Left ventricle myocardium inferior (tissue), 1 donor: ENCODE measurements at regions not wholly inside any gene's neighbourhood (a gene's known extent, or its start where the extent isn't known, plus 50 kb on each side); places are given as distances from the start of the nearest gene placed in this dataset.

ENCODE experiments used
- DNase-seq: peaks from one replicate; pipeline ENCODE4 v3.0.0-alpha.2; 2020
- H3K27ac ChIP-seq: fragments of 200-600 bp; replicated peaks from 2 replicates; pipeline ENCODE4 v1.8.0; 2021
- H3K27me3 ChIP-seq: fragments of 200-600 bp; 2 replicates; pipeline ENCODE4 v1.8.0; 2021; ENCODE audit warnings: low read depth
- H3K36me3 ChIP-seq: fragments of 200-600 bp; 2 replicates; pipeline ENCODE4 v1.8.0; 2021
- H3K4me1 ChIP-seq: fragments of 200-600 bp; 2 replicates; pipeline ENCODE4 v1.8.0; 2021
- H3K4me3 ChIP-seq: fragments of 200-600 bp; 2 replicates; pipeline ENCODE4 v1.8.0; 2021; ENCODE audit warnings: mild to moderate bottlenecking, moderate library complexity
- H3K9me3 ChIP-seq: fragments of 200-600 bp; replicated peaks from 2 replicates; pipeline ENCODE4 v1.8.0; 2021
- intact Hi-C: fragments of 100-400 bp; cut with micrococcal nuclease; formaldehyde crosslinking; loops from one replicate; pipeline ENCODE4 v1.11.0; 2022
- TF ChIP-seq, protein P1 (sequence below): fragments of 200-600 bp; IDR thresholded peaks from 2 replicates; pipeline ENCODE4 v1.8.0; 2021; ENCODE audit warnings: antibody characterized with exemption, mild to moderate bottlenecking, borderline replicate concordance
- donor health status: DM: no; HTN: yes; CAD: no; lungs with severe emphysema.

DNA sequence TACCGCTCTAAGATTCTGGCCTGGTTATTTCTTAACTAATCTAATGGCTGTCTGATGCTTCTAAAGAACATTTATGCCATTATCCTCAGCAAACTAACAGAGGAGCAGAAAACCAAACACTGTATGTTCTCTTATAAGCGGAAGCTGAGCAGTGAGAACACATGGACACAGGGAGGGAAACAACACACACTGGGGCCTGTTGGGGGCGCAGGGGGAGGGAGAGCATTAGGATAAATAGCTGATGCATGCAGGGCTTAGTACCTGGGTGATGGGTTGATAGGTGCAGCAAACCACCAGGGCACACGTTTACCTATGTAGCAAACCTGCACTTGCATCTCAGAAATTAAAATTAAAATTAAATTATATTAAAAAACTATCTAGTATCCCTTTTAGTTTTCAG, 853.5 kb downstream of the GATA3 start:
- Histone ChIP-seq H3K9me3 (no peaks in the 10 kb centered on the region), H3K4me3 (no peak overlapping the region), H3K27ac (no peak overlapping the region), H3K27me3 (no peaks in the 10 kb centered on the region), H3K36me3 (no peaks in the 10 kb centered on the region), H3K4me1 (no peaks in the 10 kb centered on the region)
- no peak for DNase-seq
- TF ChIP-seq, protein P1, sequence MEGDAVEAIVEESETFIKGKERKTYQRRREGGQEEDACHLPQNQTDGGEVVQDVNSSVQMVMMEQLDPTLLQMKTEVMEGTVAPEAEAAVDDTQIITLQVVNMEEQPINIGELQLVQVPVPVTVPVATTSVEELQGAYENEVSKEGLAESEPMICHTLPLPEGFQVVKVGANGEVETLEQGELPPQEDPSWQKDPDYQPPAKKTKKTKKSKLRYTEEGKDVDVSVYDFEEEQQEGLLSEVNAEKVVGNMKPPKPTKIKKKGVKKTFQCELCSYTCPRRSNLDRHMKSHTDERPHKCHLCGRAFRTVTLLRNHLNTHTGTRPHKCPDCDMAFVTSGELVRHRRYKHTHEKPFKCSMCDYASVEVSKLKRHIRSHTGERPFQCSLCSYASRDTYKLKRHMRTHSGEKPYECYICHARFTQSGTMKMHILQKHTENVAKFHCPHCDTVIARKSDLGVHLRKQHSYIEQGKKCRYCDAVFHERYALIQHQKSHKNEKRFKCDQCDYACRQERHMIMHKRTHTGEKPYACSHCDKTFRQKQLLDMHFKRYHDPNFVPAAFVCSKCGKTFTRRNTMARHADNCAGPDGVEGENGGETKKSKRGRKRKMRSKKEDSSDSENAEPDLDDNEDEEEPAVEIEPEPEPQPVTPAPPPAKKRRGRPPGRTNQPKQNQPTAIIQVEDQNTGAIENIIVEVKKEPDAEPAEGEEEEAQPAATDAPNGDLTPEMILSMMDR = no peak
- intact Hi-C loops = no loop called here

DNA sequence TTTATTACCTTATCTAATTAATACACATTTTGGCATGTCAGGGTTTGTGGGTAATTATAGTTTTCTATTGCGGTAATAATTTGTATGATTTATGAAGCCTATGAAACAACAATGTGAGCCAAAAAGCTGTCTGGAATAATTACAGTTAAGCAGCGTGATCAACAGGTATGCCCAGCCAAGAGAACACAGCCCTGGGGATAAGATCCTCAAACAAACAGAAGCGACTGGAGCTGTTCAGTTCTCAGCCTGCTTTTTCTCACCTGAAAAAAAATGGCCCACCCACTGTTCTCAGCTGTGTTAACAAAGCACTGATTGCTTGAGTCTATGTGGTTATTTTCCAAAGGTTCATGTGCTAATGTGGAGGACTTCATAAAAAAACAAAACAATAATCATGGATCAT, 855.8 kb downstream of the GATA3 start:
- TF ChIP-seq, protein P1 = no peak
- no peaks in the 10 kb centered on the region for H3K9me3 ChIP-seq
- no peak overlapping the region for H3K4me3 ChIP-seq
- no peaks in the 10 kb centered on the region for H3K36me3 ChIP-seq
- intact Hi-C loops = no loop called here
- no peak for DNase-seq
- H3K27ac ChIP-seq = no peak overlapping the region
- H3K27me3 ChIP-seq = no peaks in the 10 kb centered on the region
- no peaks in the 10 kb centered on the region for H3K4me1 ChIP-seq

DNA sequence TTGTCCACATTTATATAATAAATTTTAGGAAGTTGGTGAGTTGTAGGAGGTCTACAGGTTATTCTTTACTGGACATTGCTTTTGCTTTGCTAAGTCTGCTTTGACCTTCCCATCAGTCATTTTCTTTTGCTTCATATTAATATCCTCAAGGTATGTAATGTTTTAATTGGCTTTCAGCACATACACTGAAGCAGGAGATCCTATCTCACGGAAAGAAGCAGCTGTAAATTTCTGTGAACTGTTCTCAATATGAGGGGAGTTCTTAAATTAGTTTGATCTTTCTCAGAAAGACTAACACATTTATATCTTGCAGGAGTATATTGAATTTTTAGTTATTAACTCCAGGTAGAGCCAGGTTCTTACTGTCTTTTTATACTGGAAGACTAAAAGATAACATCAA, 856.5 kb downstream of the GATA3 start:
- TF ChIP-seq, protein P1 = no peak
- no peak overlapping the region for H3K4me3 ChIP-seq
- no peaks in the 10 kb centered on the region for H3K4me1 ChIP-seq
- H3K9me3 ChIP-seq = no peaks in the 10 kb centered on the region
- H3K27ac ChIP-seq = no peak overlapping the region
- DNase-seq = no peak
- intact Hi-C loops = no loop called here
- no peaks in the 10 kb centered on the region for H3K36me3 ChIP-seq
- no peaks in the 10 kb centered on the region for H3K27me3 ChIP-seq

DNA sequence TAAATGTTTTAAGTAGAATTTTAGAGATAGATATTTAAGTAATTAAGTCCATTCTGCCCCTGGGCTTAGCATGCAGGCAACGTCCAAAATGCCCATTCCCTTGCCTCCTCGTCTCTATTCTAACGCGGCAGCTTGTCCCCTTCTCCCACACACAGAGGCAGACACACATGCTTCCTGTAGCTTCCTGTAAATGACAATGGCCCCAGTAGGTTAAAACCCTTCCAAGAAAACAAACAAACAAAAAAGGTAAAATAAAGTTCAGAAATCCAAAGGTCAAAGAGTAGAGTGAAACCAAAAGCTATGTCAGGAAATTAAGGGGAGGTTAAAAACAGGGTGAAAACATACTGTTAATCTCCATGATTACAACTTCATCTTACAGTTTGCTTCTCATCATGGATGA, 857.6 kb downstream of the GATA3 start:
- intact Hi-C loops = no loop called here
- no peaks in the 10 kb centered on the region for H3K27me3 ChIP-seq
- DNase-seq = no peak
- TF ChIP-seq, protein P1 = no peak
- no peaks in the 10 kb centered on the region for H3K9me3 ChIP-seq
- H3K27ac ChIP-seq = no peak overlapping the region
- no peaks in the 10 kb centered on the region for H3K4me1 ChIP-seq
- no peaks in the 10 kb centered on the region for H3K36me3 ChIP-seq
- H3K4me3 ChIP-seq = no peak overlapping the region

DNA sequence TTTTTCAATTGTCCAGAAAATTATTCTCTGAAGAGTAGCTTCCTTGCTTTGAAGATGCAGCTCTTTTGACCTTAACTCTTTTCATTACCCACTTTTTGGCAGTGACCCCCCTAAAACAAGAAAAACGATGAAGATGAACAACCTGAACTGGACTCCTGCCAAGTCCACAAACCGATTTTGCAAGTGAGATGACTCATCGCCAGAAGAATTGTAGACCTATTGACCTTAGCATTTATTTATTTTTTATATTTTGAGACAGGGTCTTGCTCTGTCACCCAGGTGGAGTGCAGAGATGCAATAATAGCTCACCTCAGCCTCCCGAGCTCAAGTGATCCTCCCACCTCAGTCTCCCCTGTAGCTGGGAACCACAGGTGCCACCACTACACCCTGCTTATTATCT, 859.2 kb downstream of the GATA3 start:
- intact Hi-C loops = no loop called here
- Histone ChIP-seq H3K4me1 (no peaks in the 10 kb centered on the region), H3K36me3 (no peaks in the 10 kb centered on the region), H3K9me3 (no peaks in the 10 kb centered on the region), H3K27ac (no peak overlapping the region), H3K4me3 (no peak overlapping the region), H3K27me3 (no peaks in the 10 kb centered on the region)
- no peak for DNase-seq
- TF ChIP-seq, protein P1 = no peak

DNA sequence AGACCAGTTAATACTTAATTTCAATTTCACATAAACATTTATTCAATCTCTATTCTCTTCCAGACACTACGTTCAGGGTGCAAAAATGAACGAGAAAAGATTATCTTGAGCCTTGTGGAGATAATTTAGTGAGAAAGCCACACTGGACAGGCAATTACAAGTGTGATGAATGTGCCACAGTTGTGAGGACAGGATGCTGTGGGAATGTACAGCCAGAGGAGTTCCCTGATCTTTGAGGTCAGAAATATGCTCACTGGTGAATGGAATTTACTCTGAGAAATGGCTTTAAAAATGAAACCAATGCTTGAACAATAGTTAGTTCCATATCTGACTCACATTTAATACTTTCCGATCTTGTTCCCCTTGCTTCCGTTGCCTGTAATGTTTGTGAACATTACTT, 864.8 kb downstream of the GATA3 start:
- H3K27ac ChIP-seq = no peak overlapping the region
- TF ChIP-seq, protein P1 = no peak
- no peaks in the 10 kb centered on the region for H3K4me1 ChIP-seq
- intact Hi-C loops = no loop called here
- no peak for DNase-seq
- no peaks in the 10 kb centered on the region for H3K27me3 ChIP-seq
- H3K9me3 ChIP-seq = no peaks in the 10 kb centered on the region
- no peaks in the 10 kb centered on the region for H3K36me3 ChIP-seq
- H3K4me3 ChIP-seq = no peak overlapping the region
